Smooth muscle cell (in vitro differentiated cells): ENCODE measurements at regions not wholly inside any gene's neighbourhood (a gene's known extent, or its start where the extent isn't known, plus 50 kb on each side); places are given as distances from the start of the nearest gene placed in this dataset.
"Not testable (repeated sequence)": the region's sequence is repeated elsewhere in the genome, so short reads cannot be mapped to it uniquely, and the experiment has no call there.

Experiments used
- DNase-seq: peaks from one replicate; lab custom pipeline; 2025; ENCODE audit not compliant: unreplicated experiment; lab: John Stamatoyannopoulos, UW
- H2AFZ ChIP-seq: fragments of 200-600 bp; sonication (generic); 2 replicates; pipeline ENCODE4 v1.6.0; 2016; ENCODE audit warnings: antibody characterized with exemption, low read depth, mild to moderate bottlenecking
- H3F3A ChIP-seq: fragments of 200-600 bp; sonication (generic); 2 replicates; pipeline ENCODE4 v1.6.0; 2017; ENCODE audit warnings: antibody characterized with exemption, low read depth
- H3K27ac ChIP-seq: fragments of 200-600 bp; sonication (generic); 2 replicates; pipeline ENCODE4 v1.5.1; 2016; ENCODE audit warnings: low read depth, mild to moderate bottlenecking
- H3K27me3 ChIP-seq: fragments of 200-600 bp; sonication (generic); 2 replicates; pipeline ENCODE4 v1.6.1; 2016; ENCODE audit warnings: low read depth, mild to moderate bottlenecking
- H3K36me3 ChIP-seq: fragments of 200-600 bp; sonication (generic); 2 replicates; pipeline ENCODE4 v1.5.1; 2016; ENCODE audit warnings: low read depth
- H3K4me1 ChIP-seq: fragments of 200-600 bp; sonication (generic); 2 replicates; pipeline ENCODE4 v1.5.1; 2016; ENCODE audit warnings: low read depth
- H3K4me2 ChIP-seq: fragments of 200-600 bp; sonication (generic); 2 replicates; pipeline ENCODE4 v1.6.0; 2016; ENCODE audit warnings: mild to moderate bottlenecking
- H3K4me3 ChIP-seq: fragments of 200-600 bp; sonication (generic); 2 replicates; pipeline ENCODE4 v1.5.1; 2016; ENCODE audit warnings: mild to moderate bottlenecking
- H3K79me2 ChIP-seq: fragments of 200-600 bp; sonication (generic); 2 replicates; pipeline ENCODE4 v1.6.0; 2016; ENCODE audit warnings: low read depth, mild to moderate bottlenecking
- H3K9ac ChIP-seq: fragments of 200-600 bp; sonication (generic); 2 replicates; pipeline ENCODE4 v1.6.0; 2016; ENCODE audit warnings: low read depth
- H3K9me3 ChIP-seq: fragments of 200-600 bp; sonication (generic); replicated peaks from 2 replicates; pipeline ENCODE4 v1.5.1; 2016; ENCODE audit warnings: low read depth
- H4K20me1 ChIP-seq: fragments of 200-600 bp; sonication (generic); 2 replicates; pipeline ENCODE4 v1.6.0; 2016; ENCODE audit warnings: low read depth
- WGBS: methylation state at CpG from one replicate; pipeline ENCODE4 v1.1.7; 2016; ENCODE audit warnings: low lambda C conversion rate; 5-methylcytosine and 5-hydroxymethylcytosine counted together
- TF ChIP-seq, protein P1 (sequence below): fragments of 200-600 bp; sonication (generic); IDR thresholded peaks from 2 replicates; pipeline ENCODE4 v1.5.1; 2017; ENCODE audit warnings: borderline replicate concordance, mild to moderate bottlenecking, antibody characterized with exemption; ENCODE audit not compliant: insufficient read depth, poor library complexity, severe bottlenecking

DNA sequence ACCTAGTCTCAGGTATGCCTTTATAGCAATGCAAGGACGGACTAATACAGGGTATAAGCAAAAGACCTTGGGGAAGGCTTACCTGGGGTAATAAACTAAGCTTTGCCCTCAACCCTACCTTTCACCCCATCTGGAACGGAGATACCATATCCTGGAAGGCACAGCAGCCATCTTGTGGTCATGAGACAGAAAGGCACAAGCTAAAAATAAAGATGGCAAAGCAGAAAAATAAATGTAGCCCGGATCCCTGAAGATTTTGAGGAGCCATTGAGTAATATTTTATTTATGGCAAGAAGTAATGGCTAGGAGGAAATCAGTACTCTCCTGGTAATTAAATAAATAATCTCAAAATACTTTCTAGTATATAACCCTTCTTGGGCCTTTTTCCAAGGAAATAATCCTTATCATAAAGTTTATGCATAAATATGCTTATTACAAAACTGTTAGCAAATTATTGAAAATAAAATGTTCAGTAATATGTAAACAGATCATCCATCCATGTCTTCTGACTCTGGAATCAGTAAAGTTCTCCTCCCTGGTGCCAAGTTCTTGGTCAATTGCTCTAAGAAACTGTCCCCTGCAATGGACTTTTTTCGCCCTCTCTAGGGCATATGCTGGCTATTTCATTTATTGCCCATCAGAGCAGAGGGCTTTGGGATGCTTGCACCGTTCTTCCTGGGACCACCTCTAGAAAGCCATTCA lies 198.7 kb downstream of the SPP2 start:
- H3K27me3 ChIP-seq = no peaks in the 10 kb centered on the region
- H3K4me3 ChIP-seq = no peak overlapping the region
- no peak overlapping the region for H2AFZ ChIP-seq
- H3K27ac ChIP-seq = peak overlapping the region; percentile 73
- H3K36me3 ChIP-seq = no peaks in the 10 kb centered on the region
- TF ChIP-seq, protein P1, sequence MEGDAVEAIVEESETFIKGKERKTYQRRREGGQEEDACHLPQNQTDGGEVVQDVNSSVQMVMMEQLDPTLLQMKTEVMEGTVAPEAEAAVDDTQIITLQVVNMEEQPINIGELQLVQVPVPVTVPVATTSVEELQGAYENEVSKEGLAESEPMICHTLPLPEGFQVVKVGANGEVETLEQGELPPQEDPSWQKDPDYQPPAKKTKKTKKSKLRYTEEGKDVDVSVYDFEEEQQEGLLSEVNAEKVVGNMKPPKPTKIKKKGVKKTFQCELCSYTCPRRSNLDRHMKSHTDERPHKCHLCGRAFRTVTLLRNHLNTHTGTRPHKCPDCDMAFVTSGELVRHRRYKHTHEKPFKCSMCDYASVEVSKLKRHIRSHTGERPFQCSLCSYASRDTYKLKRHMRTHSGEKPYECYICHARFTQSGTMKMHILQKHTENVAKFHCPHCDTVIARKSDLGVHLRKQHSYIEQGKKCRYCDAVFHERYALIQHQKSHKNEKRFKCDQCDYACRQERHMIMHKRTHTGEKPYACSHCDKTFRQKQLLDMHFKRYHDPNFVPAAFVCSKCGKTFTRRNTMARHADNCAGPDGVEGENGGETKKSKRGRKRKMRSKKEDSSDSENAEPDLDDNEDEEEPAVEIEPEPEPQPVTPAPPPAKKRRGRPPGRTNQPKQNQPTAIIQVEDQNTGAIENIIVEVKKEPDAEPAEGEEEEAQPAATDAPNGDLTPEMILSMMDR = no peak
- peaks cover 3% of the 10 kb centered on the region for H3F3A ChIP-seq
- WGBS = 88% methylated on average over 5 of the region's 5 CpGs
- no peak overlapping the region for H3K9ac ChIP-seq
- no peaks in the 10 kb centered on the region for H3K9me3 ChIP-seq
- no peaks in the 10 kb centered on the region for H4K20me1 ChIP-seq
- H3K4me2 ChIP-seq = no peak overlapping the region
- no peak for DNase-seq
- H3K4me1 ChIP-seq = peaks cover 21% of the 10 kb centered on the region
- H3K79me2 ChIP-seq = no peaks in the 10 kb centered on the region

DNA sequence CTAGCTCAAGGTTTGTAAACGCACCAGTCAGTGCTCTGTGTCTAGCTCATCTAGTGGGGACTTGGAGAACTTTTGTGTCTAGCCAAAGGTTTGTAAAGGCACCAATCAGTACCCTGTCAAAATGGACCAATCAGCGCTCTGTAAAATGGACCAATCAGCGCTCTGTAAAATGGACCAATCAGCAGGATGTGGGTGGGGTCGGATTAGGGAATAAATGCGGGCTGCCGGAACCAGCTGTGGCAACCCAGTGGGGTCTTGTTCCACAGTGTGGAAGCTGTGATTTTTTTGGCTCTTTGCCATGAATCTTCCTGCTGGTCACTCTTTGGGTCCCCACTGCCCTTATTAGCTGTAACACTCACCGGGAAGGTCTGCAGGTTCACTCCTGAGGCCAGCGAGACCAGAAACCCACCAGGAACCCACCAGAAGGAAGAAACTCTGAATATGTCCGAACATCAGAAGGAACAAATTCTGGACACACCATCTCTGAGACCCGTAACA lies 197.8 kb downstream of the SPP2 start:
- WGBS = 98% methylated on average over 10 of the region's 10 CpGs
- H3K36me3 ChIP-seq, H3K9me3 ChIP-seq, H3K4me3 ChIP-seq, H3K9ac ChIP-seq, DNase-seq, H3K4me2 ChIP-seq, H3K79me2 ChIP-seq, H2AFZ ChIP-seq, H3K27ac ChIP-seq, H3F3A ChIP-seq, H4K20me1 ChIP-seq, H3K27me3 ChIP-seq: not testable (repeated sequence)
- peaks cover 22% of the 10 kb centered on the region for H3K4me1 ChIP-seq

DNA sequence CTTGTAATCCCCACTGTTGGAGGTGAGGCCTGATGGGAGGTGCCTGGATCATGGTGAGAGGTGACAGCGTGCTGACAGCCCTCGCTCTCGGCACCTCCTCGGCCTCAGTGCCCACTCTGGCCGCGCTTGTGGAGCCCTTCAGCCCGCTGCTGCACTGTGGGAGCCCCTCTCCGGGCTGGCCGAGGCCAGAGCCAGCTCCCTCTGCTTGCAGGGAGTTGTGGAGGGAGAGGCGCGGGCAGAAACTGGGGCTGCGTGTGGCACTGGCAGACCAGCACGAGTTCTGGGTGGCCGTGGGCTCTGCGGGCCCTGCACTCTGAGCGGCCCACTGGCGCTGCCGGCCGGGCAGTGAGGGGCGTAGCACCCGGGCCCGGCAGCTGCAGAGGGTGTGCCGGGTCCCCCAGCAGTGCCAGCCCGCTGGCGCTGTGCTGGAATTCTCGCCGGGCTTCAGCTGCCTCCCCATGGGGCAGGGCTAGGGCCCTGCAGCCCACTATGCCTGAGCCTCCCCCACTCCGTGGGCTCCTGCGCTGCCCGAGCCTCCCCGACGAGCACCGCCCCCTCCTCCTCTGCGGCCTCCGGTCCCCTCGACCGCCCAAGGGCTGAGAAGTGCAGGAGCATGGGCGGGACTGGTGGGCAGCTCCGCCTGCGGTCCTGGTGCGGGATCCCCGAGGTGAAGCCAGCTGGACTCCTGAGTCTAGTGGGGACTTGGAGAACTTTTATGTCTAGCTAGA lies 197.1 kb downstream of the SPP2 start:
- no peaks in the 10 kb centered on the region for H3K79me2 ChIP-seq
- H2AFZ ChIP-seq = no peak overlapping the region
- no peak overlapping the region for H3K4me2 ChIP-seq
- H3F3A ChIP-seq = peaks cover 3% of the 10 kb centered on the region
- no peak overlapping the region for H3K9ac ChIP-seq
- TF ChIP-seq, protein P1 = no peak
- no peaks in the 10 kb centered on the region for H3K9me3 ChIP-seq
- 99% methylated on average over 41 of the region's 42 CpGs for whole genome bisulfite sequencing
- H3K4me1 ChIP-seq = peaks cover 24% of the 10 kb centered on the region
- H4K20me1 ChIP-seq = no peaks in the 10 kb centered on the region
- H3K27me3 ChIP-seq = no peaks in the 10 kb centered on the region
- DNase-seq = no peak
- no peaks in the 10 kb centered on the region for H3K36me3 ChIP-seq
- no peak overlapping the region for H3K4me3 ChIP-seq
- H3K27ac ChIP-seq = no peak overlapping the region

DNA sequence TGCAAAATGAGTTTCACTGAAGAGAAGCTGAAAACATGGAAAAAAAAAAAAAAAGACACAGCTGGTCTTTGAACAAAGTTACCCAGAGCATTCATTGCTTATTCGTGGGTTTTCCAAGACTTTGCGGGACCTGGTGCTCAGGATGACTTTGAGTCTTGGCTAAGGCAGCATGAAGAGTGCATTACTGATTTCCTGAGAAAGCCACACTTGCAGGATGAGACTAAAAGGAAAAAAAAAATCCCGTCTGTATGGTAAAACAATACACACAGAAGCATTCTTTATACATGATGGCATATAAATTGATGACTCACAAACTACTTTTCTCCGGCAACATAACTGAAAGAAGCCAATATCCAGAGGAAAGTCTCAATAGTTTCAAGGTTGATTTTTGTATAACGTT lies 195.4 kb downstream of the SPP2 start:
- Histone ChIP-seq H4K20me1 (no peaks in the 10 kb centered on the region), H3K27ac (peak overlapping the region; percentile 49), H3K9ac (no peak overlapping the region), H2AFZ (no peak overlapping the region), H3F3A (peaks cover 3% of the 10 kb centered on the region), H3K4me3 (no peak overlapping the region), H3K27me3 (no peaks in the 10 kb centered on the region), H3K36me3 (no peaks in the 10 kb centered on the region), H3K4me1 (peaks cover 31% of the 10 kb centered on the region), H3K4me2 (peak overlapping the region; percentile 55), H3K79me2 (no peaks in the 10 kb centered on the region), H3K9me3 (no peaks in the 10 kb centered on the region)
- DNase-seq = no peak
- WGBS = 42% methylated on average over 5 of the region's 5 CpGs
- TF ChIP-seq, protein P1 = no peak
